Ammon's horn (tissue), 1 donor: ENCODE measurements at regions not wholly inside any gene's neighbourhood (a gene's known extent, or its start where the extent isn't known, plus 50 kb on each side); places are given as distances from the start of the nearest gene placed in this dataset.
A peak's percentile ranks its signal among the peaks of the same experiment; 100 is the strongest.

Experiments
- DNase-seq: peaks from one replicate; pipeline ENCODE4 v3.0.0-alpha.2; 2016; ENCODE audit warnings: low spot score

DNA sequence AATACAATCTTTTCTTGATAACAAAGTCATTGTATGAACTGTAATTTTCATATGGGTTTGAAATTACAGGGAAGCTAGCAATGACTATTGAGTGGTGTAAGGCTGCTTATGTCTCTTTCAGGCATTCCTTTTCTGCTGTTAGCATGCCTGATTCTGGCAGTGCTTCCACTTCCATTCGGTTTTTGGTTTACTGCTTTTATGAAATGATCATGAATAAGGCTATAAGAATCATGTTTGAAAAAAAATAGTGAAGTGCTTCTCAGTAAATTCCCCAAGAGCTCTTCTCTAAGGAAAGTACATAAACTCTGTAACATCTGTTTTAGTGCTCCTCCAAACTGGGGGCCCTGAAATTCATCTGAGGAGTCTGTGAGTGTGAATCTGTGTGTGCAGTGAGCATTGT lies 434.0 kb upstream of the RGS6 start:
- DNase-seq = no peak

DNA sequence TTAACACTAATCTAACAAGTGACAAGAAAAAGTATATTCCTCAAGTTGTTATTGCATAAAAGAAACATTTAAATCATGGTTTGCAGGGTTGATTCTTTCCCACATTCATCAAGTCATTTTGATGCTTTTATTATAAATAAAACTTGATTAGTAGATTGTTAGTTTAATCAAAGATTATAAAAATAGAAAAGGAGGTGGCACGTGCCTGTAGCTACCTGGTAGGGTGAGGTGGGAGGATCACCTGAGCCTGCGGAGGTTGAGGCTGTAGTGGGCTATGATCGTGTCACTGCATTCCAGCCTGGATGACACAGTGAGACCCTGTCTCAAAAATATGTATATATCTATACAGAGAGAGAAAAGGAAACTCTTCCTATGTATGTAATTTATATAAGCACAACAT lies 433.2 kb upstream of the RGS6 start:
- DNase-seq = no peak

DNA sequence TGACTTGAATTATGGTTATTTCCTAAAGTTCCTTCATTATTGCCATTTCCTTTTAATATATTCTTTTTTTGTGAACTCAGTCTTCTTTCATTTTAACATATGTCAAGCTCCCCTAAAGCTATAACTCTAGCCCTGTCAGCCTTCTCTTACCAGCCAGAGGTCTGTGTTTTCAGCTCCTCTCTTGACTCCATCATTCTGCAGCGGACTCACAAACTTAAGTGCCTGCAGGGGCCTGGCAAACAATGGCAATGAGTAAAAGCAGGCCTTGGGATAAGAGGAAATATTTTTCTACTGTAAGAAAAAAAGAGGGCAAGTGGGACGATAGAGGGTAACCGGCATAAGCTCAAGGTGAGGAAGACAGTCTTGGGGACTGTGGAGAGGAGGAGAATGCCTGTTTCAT lies 424.5 kb upstream of the RGS6 start:
- DNase-seq = no peak

DNA sequence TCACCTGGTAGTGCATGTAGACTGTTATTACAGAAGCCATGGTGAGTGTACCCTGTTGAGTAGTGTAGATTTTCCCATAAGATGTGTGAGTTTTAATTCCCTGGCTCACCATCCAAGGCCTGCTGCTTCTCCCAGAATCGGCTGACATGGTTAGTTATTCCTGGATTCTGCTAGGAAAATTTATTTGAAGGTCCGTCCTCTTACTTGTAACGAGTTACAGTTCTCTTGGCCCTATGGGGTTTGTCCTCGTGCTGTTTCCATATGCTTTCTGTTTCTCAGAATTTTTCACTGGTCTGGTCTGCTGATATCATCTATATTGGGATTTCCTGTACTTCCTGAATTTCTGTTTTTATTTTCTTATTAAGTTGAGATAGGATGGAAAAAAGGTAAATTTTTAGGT lies 423.3 kb upstream of the RGS6 start:
- no peak for DNase-seq

DNA sequence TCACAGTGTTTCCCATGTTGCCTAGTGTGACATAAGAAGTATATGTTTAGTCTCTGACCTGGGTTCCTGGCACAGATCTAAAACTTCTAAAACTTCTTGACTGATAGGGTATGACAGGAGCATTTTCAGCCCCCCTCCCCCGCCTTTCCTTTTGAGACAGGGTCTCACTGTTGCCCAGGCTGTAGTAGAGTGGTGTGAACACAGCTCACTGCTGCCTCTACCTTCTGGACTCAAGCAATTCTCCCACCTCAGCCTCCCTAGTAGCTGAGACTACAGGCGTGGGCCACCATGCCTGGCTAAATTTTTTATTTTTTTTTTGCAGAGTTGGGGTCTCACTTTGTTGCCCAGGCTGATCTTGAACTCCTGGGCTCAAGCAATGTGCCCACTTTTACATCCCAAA lies 421.1 kb upstream of the RGS6 start:
- DNase-seq = no peak

DNA sequence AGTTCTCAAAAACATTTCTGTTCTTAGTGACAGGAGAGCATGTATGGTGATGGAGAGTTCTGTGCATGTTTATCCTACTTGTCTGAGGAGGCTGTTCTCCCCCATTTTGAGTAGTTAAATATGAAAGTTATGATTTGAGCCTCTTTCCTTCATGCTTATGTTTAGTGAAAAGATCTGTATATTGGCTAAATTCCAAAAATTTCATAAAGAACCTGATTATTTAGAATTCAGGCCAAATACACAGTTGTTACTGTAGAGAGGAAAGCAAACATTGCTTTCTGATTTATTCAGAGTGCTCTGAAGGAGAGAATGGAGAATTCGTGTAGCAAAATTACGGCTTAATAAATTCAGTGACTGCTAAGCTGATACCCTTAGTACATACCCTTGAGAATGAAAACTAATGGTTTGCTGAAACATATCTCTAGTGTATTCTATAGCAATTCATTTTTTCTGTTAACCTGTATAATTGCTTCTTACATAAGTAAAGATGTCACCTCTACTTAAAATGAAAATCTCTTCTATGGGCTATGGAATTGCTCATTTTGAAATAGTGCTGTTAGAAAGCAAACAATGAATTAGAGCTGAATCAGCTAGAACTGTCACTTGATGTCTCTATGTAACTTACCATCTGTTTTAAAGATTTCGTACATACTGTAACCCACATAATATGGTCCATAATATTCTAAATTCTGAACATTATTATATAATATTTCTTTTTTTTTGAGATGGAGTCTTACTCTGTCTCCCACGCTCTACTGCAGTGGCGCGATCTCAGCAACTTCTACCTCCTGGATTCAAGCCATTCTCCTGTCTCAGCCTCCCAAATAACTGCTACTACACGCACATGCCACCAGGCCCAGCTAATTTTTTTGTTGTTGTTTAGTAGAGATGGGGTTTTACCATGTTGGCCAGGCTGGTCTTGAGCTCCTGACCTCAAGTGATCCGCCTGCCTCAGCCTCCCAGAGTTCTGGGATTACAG lies 417.0 kb upstream of the RGS6 start:
- DNase-seq = no peak

DNA sequence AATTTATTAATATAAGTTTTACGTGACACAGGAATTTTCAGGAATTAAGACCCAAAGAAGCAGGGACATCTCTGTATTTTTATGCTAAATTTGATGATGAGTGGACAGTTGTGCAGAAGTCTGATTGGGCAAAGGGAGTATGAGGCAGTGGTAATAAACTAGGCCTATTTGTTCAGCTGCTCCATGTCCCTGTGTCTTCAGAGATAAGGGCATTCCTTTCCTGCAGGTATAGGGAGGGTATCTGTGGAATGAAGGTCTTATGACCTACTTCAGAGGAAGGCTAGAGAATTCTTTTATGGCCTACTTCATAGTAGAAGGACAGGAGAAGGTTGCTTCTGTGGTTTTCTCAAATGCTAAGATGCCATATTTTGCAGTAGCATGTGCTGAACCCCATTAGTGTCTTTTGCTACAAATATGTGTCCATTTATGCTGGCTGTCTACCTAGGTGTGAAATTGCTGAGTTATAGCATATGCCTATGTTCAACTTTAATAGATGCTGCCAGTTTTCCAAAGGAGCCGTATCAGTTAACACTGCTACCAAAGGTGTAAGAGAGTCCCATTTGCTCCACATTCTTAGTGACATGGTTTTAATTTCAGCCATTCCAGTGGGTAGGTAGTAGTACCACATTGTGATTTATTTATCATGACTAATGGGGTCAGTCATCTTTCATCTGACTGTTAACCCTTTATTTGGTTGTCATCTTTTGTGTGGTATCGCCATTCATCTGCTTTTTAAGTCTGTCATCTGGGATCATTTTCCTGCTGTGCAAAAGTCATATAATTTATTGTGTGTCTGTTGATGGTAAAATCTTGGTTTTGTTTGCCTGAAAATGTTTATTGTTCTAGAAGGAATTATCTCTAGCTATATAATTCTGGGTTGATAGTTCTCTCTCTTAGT lies 410.7 kb upstream of the RGS6 start:
- no peak for DNase-seq

DNA sequence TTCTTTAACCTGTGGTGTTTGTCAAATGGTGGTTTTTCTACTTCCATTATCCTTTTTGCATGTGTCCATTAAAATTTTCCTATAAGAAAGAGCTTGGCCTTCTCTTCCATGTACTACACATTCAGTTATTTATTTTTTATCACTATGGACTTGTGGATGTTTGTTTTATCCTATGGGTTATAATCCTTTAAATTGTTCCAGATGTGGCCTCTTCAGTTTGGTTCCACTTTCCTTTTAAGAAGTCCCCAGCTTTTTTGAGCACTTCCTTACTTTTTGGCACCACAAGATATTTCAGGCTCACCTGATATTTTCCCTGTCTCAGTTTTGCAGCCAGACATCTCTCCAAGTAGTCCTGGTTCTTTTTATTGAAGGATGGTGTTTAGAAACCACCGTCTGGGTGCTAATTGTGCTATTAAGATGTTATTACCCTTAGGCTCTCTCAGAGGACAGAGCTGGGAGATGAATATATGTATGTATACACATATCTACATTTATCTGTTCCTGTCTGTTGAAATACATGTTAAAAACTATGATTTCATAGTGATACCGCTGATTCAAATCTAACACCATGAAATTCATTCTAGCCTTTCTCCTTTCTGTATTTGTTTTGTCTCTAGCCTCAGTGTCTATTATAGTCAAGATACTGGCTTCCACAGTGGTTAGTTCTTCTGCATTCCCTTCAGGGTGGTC lies 408.5 kb upstream of the RGS6 start:
- no peak for DNase-seq

DNA sequence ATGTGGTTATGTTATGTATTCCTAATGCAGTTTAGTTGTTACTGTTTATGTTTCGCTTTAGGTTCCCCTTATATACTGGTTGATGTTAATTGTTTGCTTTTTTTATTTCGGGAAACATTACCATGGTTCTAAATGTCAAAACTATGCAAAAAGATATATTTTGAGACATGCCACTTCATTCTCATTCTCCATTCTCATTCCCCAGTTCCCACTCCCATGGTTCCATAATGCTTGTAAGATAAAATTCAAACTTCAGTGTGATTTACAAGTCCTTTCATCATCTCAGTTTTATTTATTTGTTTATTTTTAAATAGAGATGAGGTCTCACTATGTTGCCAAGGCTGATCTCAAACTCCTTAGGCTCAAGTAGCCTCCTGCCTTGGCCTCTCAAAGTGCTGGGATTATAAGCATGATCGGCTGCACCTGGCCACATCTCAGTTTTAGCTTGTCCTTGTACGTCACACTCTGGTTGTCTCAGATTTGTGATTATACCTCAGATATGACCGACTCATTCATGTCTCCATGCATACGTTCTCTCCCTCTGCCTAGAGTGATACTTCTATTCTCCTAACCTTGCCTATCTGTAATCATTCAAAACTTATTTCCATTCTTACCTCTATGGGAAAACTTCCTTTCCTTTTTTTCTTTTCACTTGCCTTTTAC lies 407.8 kb upstream of the RGS6 start:
- no peak for DNase-seq

DNA sequence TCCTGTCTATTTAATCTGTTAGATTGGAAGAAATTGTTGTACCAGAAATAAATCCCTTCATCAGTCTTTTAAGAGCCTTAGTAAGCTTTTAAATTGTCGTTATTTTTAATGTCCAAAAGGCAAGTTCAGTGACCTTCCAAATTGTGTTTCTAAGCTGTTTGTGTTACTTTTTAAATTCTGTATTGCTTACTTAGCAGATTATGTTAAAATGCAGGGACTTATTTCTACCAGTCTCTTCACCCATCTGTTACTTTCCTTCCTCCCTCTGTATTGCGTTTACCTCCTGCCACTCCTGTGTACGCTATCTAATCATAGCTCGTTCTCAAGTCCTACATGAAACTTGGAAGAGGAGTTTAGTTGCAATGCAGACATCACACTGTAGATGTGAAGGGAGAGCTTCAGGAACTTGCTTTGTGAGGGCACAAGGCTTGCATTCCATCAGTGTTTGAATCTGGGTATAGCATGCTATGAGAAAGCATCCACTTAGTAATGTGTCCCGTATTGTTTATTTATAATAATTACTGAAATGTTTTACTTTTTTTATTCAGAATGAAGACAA lies 406.5 kb upstream of the RGS6 start:
- no peak for DNase-seq

DNA sequence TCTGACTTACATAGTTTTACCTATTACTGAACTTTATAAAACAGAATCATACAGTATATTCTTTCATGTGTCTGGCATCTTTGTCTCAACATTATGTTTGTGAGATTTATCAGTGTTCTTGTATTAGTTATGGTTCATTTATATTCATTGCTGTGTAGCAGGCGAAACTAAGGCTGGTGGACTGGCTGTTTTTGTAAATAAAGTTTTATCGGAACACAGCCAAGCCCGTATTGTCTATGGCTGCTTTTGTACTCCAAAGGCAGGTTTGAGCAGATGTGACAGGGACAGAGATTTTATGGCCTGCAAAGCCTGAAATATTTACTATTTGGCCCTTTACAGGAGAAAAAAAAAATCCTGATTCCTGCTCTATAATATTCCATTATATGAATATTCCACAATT lies 405.8 kb upstream of the RGS6 start:
- DNase-seq = no peak

DNA sequence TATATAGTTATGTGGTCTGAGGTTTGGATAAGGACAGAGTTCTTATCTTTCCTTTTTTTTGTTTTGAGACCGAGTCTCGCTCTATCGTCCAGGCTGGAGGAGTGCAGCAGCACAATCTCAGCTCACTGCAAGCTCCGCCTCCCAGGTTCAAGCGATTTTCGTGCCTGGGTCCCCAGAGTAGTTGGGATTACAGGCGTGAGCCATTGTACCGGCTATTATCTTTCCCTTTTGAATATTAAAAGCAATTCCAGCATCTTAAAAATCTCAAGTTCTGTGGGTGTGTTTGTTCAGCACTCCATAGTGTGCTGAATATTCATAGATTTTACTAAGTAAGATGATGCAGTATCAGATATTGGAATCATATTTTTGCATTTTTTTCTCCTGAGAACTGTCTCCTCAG lies 404.4 kb upstream of the RGS6 start:
- DNase-seq = no peak

DNA sequence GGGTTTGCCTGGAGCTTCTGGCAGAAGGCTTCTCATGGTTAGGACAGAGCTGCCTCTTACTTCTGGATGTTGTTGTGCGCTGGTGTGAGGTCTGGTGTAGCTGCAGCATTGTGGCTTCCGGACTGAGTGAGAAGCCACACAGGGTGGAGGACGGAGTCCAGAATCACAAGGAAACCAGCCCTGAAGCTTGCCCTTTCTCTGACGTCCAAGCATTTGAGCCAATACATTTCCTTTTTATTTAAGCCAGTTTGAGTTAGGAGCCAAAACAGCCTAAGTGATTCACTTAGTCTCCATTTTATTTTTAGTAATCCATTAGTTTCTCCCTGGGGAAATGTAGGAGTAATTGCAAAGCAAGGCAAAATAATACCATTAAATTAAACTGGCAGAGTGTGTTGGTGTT lies 402.4 kb upstream of the RGS6 start:
- DNase-seq = peak; percentile 33

DNA sequence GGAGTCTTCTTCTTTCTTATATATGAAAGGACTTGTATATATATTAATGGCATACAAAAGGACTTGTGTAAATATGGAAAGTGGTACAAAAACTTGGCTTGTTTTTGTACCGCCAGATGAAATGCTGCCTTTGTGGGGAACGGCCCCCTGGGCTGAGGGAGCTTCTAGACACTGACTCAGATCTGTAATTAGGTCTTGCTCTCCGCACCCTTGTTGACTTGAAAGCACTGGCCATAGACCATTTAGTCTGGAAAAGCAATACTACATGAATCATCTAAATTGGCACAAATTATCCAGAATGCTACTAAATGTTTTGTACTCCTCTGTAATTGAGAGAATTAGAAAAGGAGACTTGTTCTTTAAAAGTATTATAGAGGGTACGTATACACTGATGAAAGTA lies 399.9 kb upstream of the RGS6 start:
- DNase-seq = no peak

DNA sequence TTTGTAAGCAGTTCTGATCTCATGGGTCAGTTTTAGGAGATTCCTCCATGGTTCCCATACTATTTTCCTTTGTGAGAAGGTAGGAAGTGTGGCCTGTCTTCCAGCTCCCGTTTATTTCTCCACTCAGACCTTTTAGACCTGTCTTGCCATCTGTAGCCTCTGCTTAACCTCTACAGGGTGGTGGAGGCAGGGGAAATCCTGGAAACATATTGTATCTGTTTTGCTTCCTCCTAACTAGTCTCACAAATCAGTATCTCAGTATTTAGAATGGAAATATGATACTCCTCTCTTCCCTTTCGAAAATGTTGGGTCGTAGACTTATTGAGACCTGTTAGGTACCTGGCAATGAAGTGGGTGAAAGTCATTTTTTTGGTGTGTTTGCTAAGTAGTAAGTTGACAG lies 399.4 kb upstream of the RGS6 start:
- DNase-seq = no peak

DNA sequence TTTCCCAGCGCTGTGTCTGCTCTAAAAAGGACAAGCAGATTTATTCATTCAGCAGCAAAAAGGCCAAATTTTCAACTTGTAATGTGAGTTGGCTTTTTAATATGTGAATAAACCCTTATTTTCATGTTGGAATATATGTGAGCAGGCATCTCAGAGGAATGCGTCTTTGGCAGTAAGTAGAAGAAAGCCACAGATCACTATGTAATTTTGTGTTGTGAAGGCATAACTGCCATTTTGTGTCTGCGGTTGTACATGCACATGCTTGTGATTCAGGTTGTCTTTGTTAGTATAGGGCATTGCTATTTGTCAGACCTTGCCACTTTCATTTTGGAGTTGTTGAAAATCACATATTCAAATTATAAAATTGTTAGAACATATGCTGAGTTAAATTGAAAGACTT lies 398.8 kb upstream of the RGS6 start:
- DNase-seq = no peak

DNA sequence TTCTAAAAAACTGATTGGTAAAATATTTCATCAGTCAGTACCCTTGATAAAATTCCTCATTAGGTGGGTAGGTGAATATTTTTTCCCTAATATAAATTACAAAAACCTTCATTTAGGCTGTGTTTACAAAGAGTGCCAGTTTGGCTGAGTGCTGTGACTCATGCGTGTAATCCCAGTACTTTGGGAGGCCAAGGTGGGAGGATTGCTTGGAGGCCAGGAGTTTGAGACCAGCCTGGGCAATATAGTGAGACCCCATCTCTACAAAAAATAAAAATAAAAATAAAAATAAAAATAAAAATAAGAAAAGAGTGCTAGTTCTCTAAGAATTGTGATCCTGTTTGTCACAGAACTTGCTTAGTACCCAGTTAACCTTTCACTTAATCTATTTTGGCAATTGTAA lies 398.4 kb upstream of the RGS6 start:
- no peak for DNase-seq

DNA sequence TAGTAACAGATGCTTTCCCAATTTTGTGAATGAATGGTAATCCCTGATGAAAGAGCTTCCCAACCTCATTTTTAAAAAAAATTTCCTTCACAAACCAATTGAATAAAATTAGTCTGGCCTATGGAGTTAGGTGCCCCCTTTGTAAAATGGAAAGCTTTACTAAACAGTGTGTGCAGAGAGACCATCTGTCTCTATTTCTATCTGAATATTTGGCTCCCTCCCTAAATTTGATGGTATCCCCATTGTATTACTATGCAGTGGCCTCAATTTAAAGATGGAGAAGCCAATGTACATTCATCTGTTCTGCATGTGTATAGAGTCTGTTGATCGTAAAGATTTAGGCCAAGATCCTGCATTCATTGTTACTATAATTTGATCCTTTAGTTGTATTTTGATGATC lies 397.7 kb upstream of the RGS6 start:
- DNase-seq = no peak

DNA sequence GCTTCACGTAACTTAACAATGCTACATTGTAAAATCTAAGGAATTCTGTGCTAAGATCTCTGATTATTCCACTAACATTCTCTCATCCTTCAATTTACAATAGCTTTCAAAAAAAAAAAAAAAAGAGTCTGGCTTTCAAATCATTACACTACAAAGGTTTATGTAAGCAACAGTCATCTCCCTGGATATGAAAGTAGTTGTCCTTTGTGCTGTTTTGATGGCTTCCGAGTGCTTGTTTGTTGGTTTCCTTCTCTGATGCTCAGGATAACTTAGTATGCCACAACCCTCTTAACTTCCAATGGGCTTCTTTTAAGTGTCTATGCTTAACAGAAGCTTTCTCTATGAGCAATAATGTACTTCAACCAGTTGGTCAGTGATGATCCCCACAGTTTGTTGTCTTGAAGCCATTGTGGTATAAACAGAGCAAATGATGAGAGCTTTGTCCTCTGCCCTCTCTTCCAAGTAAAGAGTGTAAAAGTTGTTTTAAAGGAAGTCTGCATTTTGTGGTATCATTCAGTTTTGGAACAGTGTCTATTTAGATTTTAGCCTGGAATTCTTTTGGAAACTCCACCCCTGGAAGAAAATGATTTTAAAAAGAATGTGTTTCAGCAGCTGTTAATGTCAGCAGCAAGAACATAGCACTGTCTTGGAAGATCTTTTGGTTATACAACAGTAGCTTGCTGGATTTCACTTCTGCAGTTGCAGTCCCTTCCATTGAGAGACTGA lies 396.1 kb upstream of the RGS6 start:
- no peak for DNase-seq

DNA sequence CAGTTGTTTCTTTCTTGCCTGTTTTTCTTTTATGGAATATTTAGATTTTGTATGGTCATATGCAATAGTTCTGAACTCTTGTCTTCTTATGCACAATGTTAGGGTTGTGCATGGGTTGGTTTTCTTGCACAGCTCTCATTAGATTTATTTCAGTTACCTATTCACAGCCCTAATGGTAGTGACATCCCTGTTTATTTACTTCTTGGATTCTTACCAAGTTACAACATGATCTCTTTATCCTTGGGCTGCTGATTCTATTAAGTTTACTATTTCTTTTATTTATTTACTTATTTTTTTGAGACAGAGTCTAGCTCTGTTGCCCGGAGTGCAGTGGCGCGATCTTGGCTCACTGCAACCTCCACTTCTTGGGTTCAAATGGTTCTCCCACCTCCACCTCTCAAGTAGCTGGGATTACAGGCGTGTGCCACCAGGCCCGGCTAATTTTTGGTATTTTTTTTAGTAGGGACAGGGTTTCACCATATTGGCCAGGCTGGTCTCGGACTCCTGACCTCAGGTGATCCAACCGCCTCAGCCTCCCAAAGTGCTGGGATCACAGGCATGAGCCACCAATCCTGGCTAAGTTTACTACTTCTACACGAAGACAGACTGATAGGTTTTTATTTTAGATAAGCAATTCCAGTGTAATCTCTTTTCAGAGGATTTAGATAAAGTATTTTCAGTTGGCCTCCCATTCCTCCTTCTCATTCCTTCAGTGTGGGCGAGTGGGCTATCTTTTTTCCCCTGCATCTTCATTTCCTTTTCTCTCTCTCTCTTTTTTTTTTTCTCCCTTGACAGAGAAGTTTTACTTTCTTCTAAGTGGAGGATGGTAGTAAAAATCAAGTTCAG lies 395.1 kb upstream of the RGS6 start:
- DNase-seq = no peak
